OCI-LY7 (cell line): ENCODE measurements at regions not wholly inside any gene's neighbourhood (a gene's known extent, or its start where the extent isn't known, plus 50 kb on each side); places are given as distances from the start of the nearest gene placed in this dataset.

Experiments
- CTCF ChIP-seq: fragments of 200-600 bp; sonication (generic); conservative IDR thresholded peaks from 2 replicates; pipeline ENCODE4 v1.5.1; 2014; ENCODE audit warnings: mild to moderate bottlenecking, antibody characterized with exemption, low read length, moderate library complexity, mixed read lengths
- EZH2phosphoT487 ChIP-seq: fragments of 200-600 bp; sonication (generic); IDR thresholded peaks from 2 replicates; pipeline ENCODE4 v1.6.1; 2018; ENCODE audit warnings: low read depth, borderline replicate concordance, mild to moderate bottlenecking, mixed run types, antibody characterized with exemption, low read length, moderate library complexity, mixed read lengths

DNA sequence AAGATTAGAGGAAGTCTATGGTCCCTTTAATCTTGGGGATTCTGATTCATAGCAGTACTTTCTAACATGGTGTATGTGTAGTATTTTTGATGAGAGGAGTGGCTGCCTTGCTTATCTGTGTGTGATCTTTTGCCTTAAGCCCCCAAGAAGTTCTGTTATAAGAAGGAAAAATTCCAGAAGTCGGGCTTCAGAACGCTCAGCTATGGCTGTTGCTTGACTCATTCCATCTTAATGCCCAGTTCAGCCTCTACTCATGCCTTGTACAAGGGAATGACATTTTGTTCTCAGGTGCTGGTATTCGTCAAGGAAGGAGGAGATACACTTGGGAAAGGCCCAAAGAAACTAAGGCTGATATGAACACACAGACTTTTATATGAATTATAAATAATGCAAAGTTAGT lies 713.0 kb upstream of the MARCKS start:
- TF ChIP-seq CTCF: no peak
- no peak for TF ChIP-seq EZH2phosphoT487
